HL-60 (cell line): ENCODE measurements at regions not wholly inside any gene's neighbourhood (a gene's known extent, or its start where the extent isn't known, plus 50 kb on each side); places are given as distances from the start of the nearest gene placed in this dataset.

ENCODE experiments used
- DNase-seq, 2 experiments: peaks; one replicate each; pipeline ENCODE4 v3.0.0-alpha.2; 2010 to 2020; ENCODE audit warnings: low read depth in 1 of 2, low spot score in 1 of 2
- H3K27ac ChIP-seq: fragments of 250-450 bp; sonication (Bioruptor Pico); replicated peaks from 2 replicates; pipeline ENCODE4 v1.5.1; 2020; ENCODE audit warnings: mild to moderate bottlenecking, moderate library complexity
- H3K27me3 ChIP-seq: fragments of 250-450 bp; sonication (Bioruptor Pico); 2 replicates; pipeline ENCODE4 v1.5.1; 2021; ENCODE audit warnings: mild to moderate bottlenecking, moderate library complexity; ENCODE audit not compliant: insufficient read depth, poor library complexity, severe bottlenecking
- H3K4me3 ChIP-seq: replicated peaks from 2 replicates; pipeline ENCODE4 v1.5.1; 2011; ENCODE audit warnings: mild to moderate bottlenecking, control low read depth, low read length; ENCODE audit not compliant: insufficient read depth
- CTCF ChIP-seq: IDR thresholded peaks from one replicate; pipeline ENCODE4 v1.5.1; 2011; ENCODE audit warnings: low read length, control low read depth, inconsistent platforms; ENCODE audit not compliant: insufficient read depth
- GABPA ChIP-seq: IDR thresholded peaks from 2 replicates; pipeline ENCODE4 v1.6.1; 2012; ENCODE audit warnings: low read depth
- POLR2AphosphoS5 ChIP-seq: IDR thresholded peaks from 2 replicates; pipeline ENCODE4 v1.6.1; 2012; ENCODE audit warnings: low read depth
- SPI1 ChIP-seq: IDR thresholded peaks from 2 replicates; pipeline ENCODE4 v1.6.1; 2012; ENCODE audit warnings: low read depth, mild to moderate bottlenecking, borderline replicate concordance
- TF ChIP-seq, protein P1 (sequence below): IDR thresholded peaks from 2 replicates; pipeline ENCODE4 v1.6.1; 2012; ENCODE audit warnings: low read depth; ENCODE audit not compliant: insufficient replicate concordance

DNA sequence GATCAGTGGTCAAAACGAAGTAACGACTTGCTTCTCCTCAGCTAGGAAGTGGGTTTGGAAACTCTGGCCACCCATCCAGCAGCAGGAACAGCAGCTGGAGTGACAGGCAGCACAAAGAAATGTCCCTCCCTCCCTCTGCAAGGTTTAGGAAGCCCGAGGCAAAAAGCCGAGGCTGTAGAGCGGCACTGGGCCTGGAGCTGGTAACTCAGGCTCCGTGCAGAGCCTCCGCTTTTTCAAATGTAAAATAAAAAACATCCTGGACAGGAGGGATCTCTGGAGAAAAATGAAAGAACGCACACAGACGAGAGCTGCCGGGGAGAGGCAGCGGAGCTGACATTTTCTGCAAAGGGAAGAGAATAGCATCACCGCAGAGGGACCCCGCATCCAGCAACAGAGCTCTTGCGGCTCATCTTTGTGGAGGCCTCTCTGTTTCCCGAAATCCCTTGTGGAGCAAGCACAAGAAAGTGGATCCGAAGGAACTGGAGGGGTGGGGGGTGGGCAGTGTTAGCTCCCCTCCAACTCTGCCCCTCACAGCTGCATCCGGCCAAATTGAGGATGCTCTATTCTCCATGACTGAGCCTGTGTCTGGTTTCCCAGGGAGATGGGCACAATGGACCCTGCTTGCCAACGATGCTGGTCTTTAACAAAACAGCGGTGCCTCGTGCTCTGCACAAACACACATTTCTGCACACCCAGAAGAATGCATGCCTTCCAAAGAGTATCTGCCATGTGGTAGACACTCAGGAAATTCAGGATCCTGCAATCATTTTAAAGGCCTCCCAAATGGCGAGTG lies 335.5 kb upstream of the ZFHX3 start:
- Histone ChIP-seq H3K27me3 (no peaks in the 10 kb centered on the region), H3K4me3 (no peak overlapping the region), H3K27ac (no peak overlapping the region)
- no peak for DNase-seq
- TF ChIP-seq POLR2AphosphoS5 (no peak), CTCF (no peak), GABPA (no peak), SPI1 (no peak)
- TF ChIP-seq, protein P1, sequence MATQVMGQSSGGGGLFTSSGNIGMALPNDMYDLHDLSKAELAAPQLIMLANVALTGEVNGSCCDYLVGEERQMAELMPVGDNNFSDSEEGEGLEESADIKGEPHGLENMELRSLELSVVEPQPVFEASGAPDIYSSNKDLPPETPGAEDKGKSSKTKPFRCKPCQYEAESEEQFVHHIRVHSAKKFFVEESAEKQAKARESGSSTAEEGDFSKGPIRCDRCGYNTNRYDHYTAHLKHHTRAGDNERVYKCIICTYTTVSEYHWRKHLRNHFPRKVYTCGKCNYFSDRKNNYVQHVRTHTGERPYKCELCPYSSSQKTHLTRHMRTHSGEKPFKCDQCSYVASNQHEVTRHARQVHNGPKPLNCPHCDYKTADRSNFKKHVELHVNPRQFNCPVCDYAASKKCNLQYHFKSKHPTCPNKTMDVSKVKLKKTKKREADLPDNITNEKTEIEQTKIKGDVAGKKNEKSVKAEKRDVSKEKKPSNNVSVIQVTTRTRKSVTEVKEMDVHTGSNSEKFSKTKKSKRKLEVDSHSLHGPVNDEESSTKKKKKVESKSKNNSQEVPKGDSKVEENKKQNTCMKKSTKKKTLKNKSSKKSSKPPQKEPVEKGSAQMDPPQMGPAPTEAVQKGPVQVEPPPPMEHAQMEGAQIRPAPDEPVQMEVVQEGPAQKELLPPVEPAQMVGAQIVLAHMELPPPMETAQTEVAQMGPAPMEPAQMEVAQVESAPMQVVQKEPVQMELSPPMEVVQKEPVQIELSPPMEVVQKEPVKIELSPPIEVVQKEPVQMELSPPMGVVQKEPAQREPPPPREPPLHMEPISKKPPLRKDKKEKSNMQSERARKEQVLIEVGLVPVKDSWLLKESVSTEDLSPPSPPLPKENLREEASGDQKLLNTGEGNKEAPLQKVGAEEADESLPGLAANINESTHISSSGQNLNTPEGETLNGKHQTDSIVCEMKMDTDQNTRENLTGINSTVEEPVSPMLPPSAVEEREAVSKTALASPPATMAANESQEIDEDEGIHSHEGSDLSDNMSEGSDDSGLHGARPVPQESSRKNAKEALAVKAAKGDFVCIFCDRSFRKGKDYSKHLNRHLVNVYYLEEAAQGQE, result no peak

DNA sequence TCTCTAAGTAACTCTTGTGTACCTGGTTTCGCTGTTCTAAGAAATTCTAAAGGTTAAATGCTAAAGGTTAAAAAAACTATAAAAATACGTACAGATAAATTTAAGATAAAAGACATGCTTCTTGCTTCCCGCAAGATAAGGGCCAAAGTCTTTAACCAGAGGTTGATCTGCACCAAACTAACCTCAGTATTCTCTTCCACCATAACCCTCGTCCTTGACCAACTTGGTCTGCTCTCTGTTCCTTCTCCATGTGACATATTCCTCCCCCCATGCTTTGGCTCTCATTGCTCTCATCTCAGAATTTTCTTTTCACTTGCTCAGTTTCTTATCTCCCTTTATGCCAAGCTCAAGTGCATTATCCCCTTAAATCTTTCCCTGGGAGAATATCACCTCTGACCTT lies 330.5 kb upstream of the ZFHX3 start:
- no peak for TF ChIP-seq GABPA
- no peak for TF ChIP-seq POLR2AphosphoS5
- TF ChIP-seq, protein P1, result no peak
- TF ChIP-seq SPI1, result no peak
- TF ChIP-seq CTCF, result no peak
- no peaks in the 10 kb centered on the region for H3K27me3 ChIP-seq
- no peak for DNase-seq
- H3K4me3 ChIP-seq, result no peak overlapping the region
- H3K27ac ChIP-seq, result no peak overlapping the region

DNA sequence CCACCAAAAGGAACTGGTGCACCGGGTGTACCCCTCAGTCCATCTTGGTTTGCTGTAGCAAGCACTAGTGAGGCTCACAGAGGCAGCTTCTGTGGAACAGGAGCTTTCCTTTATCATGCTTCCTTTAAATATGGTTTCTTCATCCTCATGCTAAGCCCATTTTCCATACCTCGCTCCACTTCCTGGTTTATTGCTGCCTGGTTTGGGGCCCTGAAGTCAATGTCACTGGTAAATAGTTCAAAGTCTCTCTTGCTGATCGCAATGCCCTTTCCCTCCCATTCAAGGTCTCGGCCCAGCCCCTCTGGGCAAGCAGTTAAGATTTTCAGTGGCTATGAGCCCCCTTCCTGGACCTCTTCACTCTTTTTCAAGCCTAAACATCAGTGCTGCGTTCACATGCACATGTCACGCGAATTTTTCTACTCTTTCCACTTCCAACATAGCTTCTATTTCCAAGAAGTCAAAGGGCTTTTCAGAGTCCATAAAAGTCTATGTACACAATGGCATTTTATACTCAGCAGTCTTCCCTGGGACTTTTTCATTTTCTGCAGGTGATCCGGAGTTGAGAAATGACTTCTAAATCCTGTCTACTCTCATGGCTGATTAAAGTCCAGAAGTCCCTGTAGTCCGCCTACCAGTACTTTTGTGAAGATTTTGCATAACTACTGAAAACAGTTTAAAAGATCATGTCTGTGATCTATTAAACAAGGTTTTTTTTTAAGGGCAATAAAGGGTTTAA lies 323.8 kb upstream of the ZFHX3 start:
- H3K27me3 ChIP-seq, result no peaks in the 10 kb centered on the region
- no peak overlapping the region for H3K4me3 ChIP-seq
- no peak for TF ChIP-seq SPI1
- no peak for TF ChIP-seq POLR2AphosphoS5
- TF ChIP-seq CTCF, result no peak
- TF ChIP-seq GABPA, result no peak
- TF ChIP-seq, protein P1, result no peak
- no peak overlapping the region for H3K27ac ChIP-seq
- DNase-seq, result no peak
